ENCODE measurements at regions not wholly inside any gene's neighbourhood (a gene's known extent, or its start where the extent isn't known, plus 50 kb on each side); places are given as distances from the start of the nearest gene placed in this dataset.

DNA sequence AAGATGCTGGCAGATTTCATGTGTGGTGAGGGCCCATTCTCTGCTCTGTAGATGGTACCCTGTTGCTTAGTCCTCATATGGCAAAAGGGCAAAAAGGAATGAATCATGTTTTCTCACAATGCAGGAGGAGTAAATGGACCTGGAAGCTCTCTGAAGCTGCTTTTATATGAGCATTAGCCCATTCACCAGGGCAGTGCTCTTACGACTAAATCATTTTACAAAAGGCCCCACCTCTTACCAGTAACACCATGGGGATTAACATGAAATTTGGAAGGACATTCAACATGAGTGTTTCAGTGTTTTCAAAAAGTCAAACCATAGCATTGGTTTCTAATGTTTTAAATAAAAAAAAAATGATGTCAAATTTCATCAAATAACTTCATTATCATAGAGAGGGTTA is 495.7 kb upstream of the CBLB start:
- no peak for DNase-seq

DNA sequence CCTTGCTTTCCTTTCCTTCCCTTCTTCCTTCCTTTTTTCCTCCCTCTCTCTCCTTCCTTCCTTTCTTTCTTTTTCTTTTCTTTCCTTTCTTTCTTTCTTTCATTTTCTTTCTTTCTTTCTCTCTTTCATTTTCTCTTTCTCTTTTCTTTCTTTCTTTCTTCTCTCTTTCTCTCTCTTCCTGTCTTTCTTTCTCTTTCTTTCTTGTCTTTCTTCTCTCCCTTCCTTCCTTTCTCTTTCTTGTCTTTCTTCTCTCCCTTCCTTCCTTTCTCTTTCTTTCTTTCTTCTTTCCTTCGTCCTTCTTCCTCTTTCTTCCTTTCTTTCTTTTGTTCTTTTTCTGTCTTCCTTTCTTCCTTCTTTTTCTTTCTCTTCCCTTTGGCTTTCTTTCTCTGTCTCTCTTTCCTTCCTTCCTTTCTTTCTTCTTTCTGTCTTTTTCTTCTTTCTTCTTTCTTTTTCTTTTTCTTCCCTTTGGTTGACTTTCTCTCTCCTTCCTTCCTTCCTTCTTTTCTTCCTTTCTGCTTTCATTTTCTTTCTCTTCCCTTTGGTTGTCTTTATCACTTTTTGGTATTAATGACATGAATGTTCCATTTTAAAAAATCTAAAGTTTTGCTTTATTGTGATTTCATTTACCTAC is 496.4 kb upstream of the CBLB start:
- no peak for DNase-seq

DNA sequence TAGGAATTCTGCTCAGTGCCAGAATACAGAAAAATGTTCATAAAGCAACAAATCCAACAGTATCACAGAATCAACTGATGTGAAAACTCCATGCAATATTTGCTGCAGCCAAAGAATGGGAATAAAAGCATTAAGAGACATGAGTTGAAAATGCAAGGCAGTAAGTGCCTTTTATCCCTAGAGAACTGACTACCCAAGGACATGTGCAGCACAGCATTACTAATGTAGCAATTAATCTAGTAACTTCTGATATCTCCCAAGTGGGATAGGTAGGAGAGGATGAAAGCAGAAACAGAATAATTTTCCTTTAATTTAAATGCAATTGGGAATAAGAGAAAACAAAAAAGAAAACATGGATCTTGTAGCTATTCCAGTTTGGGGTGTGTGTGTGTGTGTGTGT is 497.5 kb upstream of the CBLB start:
- no peak for DNase-seq

DNA sequence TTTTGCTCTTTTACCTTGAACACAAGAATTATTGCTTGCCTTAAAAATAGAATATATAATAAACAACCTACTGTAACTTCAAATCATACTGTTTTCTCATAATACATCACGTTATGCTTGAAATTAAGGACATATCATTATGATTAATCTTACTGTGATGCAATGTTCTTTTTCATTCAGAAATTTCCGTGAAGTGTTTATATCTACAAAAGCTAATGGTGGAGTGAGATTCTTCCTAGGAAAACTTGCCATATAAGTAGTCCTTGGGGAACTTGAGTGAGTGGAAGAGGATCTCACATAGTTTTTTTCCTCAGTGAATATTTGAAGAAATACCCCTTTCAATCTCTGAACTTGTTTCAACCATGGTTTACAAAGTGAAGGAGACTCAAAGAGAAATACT is 498.7 kb upstream of the CBLB start:
- DNase-seq: no peak

DNA sequence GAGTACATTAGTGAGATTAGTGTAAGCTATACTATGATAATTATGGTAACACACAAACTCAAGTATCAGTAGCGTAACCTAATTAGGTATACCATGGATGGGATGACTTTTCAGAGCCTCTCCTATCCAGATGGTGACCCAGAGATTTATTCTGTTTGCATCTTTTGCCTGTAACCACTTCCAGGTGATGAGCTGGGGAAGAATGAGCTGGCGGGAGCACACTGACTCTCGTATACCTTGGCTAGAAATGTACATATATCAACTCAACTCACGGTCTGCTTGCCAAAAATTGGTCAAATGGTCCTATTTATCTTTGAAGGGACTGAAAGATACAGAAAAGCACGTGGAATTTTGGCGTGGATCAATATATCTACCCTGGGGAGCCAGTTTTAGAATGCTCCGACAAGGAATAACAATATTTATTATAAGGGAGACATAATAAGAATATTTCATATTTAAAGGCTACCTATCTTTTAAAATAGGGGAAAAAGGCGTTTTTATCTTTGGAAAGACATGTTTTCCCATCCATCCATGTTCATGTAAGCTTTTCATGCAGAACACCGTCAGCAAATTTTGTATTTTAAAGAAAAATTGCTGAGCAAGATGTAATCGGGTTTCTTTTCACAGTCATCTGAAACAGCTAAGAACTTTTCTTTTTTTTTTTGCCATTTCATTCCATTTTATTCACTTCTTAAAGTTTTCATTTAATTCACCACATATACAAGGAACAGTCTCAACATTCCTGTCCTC is 502.6 kb upstream of the CBLB start:
- no peak for DNase-seq

DNA sequence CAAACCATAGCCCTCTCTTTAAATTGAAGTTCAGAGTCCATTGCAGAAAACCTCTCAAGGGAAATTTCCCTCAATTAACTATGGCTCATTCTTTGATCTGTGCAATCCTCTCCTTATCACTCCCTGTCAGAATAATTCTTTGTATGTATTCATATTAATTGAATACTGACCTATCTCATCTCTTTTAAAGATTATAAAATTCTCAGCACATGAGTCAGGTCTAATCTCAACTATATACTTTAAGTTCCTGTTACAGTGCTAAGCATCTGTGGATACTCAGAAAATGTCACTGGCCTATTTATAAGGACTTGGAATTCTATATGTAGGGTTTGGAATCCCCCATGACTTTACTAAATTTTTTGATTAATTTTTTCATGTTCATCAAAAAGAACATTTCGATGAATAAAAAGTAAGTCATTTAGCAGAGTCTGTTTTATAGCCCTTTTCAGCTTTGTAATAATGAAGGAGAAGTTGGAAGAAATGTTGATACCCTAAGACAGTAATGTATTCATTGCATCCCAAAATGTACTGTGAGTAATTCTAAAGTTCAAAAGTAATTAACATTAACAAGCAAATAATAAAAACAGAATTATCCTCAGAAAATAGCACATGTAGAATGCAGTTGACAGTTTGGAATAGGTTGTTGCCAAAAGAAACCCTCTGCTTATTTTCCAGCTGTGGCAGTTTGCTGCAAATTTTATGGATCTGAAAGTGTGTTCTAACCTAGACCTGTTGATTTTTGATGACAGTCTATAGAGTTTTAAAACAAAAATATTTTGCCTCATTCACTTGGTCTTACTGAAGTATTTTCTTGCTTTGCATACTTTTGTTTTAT is 503.4 kb upstream of the CBLB start:
- DNase-seq: no peak

DNA sequence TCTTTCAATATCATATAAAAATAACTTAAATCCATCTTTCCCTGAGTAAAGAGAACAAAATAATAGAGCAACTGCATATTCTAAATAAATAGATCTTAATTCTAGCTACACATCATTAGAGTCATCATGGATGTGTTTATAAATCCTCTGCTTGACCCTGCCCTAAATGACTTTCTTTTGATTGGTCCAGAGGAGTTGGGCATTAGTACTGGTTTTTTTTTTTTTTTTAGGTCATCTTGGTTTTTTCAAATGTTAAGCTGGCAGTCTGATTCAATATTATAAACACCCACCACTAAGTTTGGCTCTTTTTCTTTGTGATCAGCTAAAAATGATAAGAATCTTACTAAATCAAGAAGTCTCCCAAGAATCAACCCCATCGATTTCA is 504.0 kb upstream of the CBLB start:
- no peak for DNase-seq

DNA sequence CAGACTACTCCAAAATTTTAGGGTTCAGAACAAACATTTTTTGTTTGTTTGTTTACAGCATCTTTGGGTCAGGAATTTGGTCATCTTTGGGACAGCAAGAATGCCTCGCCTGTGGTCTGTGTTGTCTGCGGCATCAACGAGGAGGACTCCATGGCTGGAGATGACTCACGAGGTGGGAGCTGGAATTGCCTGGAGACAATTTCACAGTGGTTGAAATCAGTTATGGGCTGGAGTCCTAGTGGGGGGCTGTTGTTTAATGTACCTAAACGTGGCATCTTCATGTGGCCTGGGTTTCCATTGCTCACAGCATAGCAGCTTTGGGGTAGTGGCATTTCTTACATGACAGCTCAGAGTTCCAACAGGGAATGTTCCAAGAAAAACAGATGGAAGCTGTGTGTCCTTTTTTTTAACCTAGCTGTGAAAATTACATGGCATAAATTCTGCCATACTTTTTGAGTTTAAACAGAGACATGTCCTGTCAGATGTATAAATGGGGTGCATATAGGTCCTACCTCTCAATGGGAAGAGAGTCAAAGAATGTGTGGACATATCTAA is 507.3 kb upstream of the CBLB start:
- DNase-seq: no peak

DNA sequence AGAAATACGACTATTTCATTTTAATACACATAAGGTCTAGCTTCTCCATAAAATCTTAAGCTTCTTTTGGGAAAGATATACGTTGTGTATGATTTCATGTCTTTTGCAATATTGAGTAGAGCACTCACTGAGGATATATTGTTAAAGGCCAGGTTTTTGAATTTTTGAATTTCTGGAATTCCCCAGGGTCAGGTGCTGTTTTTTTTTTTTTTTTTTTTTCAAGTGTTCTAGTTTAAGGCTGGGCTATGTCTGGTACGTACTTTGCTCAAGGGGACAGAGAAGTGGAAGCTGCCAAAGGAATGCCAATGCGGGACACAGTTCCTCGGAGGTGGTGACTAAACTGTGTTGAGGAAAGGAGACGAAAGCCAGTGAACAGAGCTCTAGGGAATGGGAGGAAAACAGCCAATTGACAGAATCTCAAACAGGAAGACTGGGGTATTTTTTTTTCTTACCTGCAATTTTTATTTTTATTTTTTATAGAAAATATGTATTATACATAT is 510.5 kb upstream of the CBLB start:
- DNase-seq: no peak

DNA sequence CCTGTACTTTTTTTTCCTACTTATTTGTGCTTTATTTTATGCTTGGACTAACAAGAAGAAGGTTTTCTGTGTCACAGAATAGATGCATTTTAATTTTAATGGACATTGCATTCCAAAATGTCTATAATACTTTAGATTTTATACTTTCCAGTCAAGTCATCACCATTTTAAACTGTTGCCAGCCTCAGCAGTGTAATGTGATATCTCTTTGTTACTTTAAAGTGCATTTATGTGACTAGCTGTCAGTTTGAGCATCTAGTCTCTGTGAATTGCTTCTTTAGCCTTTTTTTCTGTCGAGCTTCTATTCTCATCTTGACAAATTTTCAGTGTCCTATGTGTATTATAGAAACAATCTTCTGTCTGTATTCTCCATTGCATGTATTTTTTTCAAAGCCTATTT is 511.4 kb upstream of the CBLB start:
- DNase-seq: no peak

DNA sequence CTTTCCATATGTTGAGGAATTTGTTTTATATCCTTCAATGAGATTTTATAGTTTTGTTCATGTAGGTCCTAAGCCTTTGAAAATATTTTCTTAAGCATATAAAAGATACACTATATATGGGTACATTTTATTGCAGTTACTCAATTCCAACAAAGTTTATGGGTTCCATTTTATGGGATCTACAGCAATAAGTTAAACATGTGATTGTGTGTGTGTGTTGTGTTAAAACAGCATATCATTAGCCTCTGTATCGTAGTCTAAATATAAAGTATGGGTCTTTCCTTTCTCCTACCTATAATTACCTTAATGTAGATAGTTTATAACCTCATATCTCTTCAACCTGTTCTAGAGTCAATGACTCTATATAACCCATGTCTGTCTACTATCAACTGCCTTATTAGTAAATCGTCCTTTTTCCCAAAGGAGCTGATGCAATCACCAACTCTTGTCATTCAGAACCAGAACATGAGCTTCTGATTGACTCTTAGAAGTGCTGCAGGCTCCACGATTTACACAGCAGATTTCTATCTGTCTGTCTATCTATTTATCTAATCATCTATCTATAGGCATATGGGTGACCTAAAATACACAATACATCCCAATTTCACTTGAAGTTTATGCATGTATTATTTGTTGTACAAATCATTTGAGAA is 512.6 kb upstream of the CBLB start:
- no peak for DNase-seq

DNA sequence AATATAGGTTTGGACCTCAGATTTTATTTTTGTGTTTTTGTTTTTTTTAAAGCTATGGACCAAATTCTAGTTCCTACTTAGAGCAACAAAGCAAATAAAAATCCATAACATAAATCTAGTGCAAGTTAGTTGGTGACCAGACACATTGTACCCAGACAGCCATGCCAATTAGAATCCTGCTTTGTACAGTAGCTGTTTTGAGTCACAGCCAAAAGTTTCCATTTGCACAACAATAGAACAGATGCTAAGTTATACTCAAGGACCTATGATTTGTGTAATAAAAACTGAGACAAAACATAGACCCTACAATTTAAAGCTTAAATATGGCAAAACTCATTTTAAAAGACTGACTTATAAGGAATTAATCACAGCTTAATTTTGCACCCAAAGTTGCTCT is 513.1 kb upstream of the CBLB start:
- DNase-seq: no peak

DNA sequence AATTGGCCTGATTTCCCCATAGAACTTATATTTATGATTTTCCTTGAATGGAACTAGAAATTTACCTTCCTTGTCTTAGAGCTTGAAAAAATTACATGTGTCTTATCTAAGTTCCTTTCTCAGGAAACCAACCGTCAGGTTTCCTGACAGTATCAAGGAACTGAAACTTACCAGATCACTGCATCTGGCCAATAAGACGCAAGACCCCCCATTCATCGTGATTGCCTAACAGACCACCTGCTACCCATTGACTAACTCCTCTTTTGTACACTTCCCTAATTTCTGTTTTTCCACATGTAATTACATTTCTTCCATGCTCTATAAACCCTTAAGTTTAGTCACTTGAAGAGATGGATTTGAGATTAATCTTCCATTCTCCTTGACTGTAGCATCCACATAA is 517.2 kb upstream of the CBLB start:
- DNase-seq: no peak

DNA sequence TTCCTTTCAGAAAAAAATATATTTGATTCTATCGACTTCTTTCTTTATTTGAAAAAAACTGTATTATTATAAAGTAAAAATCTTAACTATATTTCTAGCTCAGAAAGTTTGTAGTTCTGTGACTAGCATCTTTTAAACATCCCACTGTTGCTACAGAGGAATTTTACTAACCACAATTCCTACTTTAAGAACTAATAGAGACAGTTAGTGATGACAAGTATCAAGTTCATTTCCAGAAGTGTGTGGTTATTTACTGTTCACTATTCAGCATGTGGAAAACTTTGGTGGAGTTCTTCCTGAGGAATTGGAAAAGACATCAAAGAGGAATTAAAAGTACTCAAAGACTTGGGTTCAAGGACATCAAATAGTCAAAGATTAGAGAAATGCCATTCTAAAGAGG is 524.1 kb upstream of the CBLB start:
- no peak for DNase-seq

DNA sequence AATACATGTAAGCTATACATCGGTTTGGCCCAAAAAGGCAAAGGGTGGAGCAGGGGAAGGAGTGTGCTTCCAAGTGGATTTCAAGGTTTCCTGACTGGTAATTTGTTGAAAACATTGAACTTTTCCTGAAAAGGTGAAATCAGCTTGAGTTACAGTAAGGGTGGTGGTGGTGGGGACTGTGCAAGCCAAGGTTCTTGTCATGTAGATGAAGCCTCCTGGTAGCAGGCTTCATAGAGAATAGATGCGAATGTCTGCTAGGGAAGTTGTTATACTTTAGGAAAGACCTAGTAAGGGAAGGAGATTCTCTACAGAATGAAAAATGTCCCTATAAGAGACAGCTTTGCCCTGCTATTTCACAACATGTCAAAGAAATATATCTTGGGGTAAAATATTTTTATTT is 528.2 kb upstream of the CBLB start:
- no peak for DNase-seq

DNA sequence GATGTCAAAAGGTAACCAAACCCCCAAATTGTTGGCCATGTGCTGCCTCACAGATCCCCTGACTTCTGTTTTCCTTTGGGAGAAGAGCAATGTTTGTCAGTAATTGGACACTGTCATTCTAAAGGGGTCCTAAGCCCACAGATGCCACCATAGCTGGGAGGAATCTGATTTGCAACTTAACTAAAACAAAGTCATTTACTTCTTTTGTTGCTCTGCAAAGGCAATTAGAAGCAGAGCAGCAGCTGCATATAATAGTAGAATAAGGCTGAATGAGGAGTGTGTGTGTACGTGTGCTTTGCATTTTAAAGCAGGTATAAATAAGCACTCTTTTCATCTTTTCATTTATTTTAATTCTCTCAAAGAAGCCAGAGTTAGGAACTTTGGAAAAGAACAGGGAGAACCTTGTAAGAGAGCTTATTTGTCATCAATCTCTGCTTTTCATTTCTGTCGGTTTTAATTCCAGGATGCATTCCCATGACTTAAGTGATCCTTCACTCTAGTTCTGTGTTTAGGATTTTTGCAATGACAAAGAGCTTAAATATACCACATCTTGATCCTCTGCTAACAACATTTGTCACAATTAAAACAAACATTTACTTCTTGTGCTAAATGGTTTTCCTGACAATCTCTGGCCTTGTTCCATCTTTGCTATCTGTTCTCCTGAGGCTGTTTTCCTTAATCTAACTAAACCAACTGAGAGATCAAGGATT is 530.2 kb upstream of the CBLB start:
- no peak for DNase-seq

DNA sequence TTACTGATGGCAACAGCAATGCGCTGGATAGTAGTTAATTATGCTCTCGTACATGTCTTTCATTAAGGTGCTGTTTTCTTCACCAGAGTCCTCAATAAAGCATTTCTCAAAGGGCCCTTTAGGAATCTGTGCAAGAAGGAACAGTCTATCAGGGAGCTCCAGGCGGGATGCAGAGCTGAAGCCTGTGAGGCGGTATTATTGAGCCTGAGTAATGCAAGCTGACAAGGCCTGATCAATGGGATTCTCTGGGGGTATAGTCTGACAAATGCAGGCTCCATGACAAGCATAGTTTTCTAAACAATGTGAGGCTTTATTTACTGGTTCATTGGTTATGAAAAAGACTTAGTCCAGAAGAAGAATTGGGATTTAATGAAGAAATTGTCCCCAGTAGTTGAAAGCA is 530.9 kb upstream of the CBLB start:
- no peak for DNase-seq

DNA sequence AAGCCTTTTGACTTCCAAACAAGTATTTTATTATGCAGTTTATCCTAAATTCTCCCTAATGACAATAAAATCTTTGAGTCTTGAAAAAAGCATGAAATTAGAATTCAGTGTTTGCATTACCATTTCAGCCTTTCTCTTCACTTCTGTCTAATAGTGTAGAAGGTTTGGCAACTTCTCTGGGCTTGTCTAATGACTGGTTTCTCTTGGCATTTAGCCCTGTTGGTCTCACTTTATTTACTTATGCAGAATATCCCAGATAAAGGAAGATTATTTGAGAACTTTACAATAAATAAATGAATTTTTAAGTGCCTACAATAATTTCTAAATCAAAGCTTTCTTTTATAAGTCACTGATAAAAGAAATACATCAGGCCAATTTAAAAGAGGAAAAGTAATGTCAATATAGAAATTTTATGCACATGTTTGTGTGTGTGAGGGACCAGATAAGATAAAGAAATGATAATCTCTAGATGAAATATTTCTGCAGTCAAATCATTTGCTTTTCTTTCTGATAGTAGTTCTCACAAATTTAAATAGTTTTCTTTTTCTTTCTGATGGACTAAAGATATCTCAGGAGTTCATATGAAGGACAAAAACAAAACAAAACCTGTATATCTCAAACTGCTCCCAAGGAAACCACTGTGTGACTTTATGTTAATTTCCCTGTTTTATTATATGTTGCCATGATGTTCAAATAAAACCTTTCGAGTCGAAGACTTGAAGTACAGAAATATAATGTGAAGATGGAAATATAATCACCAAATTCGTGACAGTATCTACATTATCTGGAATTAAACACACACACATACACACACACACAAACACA is 533.1 kb upstream of the CBLB start:
- DNase-seq: no peak

DNA sequence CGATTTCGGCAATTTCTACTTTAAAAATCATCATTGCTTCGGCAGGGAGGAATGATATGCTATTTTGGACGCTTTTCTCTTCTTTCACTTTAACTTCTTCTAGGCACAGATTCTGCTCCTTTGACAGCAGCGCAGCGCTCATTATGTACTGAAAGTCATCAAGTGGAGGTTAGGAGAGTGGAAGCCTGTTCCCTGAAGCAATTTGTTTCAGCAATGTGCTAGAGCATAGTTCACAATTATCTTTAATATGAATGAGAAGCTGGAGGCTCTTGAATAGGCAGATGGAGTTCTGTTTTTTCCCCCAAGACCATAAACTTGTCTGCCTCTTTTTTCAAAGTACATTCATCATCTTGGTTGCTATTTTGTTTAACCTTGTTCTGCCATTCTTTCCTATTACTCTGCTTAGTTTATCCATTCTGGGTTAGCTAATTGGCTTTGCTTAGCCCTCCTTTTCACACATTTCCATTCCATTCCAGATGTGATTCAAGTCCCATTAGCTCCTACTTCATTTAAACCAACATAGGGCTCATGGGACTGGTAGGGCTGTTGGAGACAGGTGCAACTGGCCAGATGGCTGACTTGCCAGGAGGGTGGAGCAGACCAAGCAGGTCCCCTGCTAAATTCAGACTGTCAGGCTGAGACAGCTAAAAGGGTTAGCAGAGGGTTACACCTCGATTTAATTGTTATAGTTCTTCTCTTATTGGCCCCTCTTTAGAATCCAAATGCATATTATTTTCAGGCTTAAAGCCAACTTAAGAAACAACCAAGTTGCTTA is 534.7 kb upstream of the CBLB start:
- DNase-seq: no peak

DNA sequence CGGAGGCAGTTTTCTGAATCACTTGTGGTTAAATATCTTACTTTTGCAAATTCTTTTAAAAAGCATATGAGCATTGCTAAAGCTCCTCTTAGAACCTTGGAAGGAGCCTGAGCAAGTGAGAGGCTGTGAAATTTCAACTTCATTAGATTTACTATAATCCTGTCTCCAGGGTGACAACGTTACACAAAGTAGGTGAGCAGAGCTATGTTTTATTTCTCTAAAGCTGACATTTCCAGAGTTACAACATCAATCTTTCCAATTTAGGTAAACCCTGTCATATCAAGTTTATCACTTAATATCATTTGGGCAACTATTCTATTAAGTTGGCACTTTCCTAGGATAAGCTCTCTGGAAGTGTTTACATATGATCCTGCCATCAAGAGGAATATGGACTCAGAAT is 544.9 kb upstream of the CBLB start:
- DNase-seq: no peak

DNA sequence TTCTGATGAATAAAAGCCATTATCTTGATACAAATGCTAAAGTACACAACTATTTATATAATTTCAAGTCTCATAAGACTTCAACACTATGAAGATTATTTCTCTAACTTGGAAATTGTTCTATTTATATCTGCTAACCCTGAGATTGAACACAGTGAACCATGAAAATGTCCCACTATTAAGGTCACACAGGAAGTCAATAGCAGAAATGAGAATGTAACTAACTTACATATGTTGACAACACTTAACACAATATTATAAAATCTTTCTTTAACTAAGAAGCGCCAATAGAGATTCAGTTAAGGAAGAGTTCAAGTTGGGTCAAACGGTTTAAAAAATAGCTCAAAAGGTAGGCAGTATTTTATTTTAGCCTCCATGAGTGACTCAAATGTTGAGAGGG is 551.8 kb upstream of the CBLB start:
- no peak for DNase-seq
